SU-DHL-6 (cell line): ENCODE measurements at regions not wholly inside any gene's neighbourhood (a gene's known extent, or its start where the extent isn't known, plus 50 kb on each side); places are given as distances from the start of the nearest gene placed in this dataset.

Experiments
- H2AFZ ChIP-seq: fragments of 200-600 bp; sonication (generic); 2 replicates; pipeline ENCODE4 v1.6.1; 2014; ENCODE audit warnings: low read depth, mild to moderate bottlenecking, moderate library complexity, mixed read lengths, antibody characterized with exemption, low read length; ENCODE audit not compliant: severe bottlenecking
- H3F3A ChIP-seq: fragments of 200-600 bp; shearing (Covaris generic); 2 replicates; pipeline ENCODE4 v1.6.0; 2016; ENCODE audit warnings: antibody characterized with exemption, mild to moderate bottlenecking; ENCODE audit not compliant: insufficient read depth
- H3K27ac ChIP-seq: fragments of 200-600 bp; sonication (generic); 2 replicates; pipeline ENCODE4 v1.5.1; 2016; ENCODE audit warnings: low read depth, mild to moderate bottlenecking, low read length, moderate library complexity, mixed read lengths
- H3K27me3 ChIP-seq: fragments of 200-600 bp; sonication (generic), shearing (Covaris generic); 2 replicates; pipeline ENCODE4 v1.6.0; 2014; ENCODE audit warnings: mild to moderate bottlenecking, low read length
- H3K36me3 ChIP-seq: fragments of 200-600 bp; sonication (generic); 2 replicates; pipeline ENCODE4 v1.6.1; 2014; ENCODE audit warnings: mild to moderate bottlenecking, low read length, mixed read lengths
- H3K4me2 ChIP-seq: fragments of 300-600, 200-600 bp; shearing (Covaris generic), sonication (generic); 2 replicates; pipeline ENCODE4 v1.6.0; 2014; ENCODE audit warnings: low read length, low read depth, mild to moderate bottlenecking; ENCODE audit not compliant: poor library complexity, severe bottlenecking
- H3K4me3 ChIP-seq: fragments of 200-600 bp; sonication (generic); 2 replicates; pipeline ENCODE4 v1.5.1; 2014; ENCODE audit warnings: antibody characterized with exemption, low read length, mild to moderate bottlenecking, mixed read lengths; ENCODE audit not compliant: insufficient read depth, poor library complexity, severe bottlenecking
- H3K79me2 ChIP-seq: fragments of 200-600 bp; sonication (generic); 2 replicates; pipeline ENCODE4 v1.6.1; 2014; ENCODE audit warnings: mild to moderate bottlenecking, low read length, moderate library complexity; ENCODE audit not compliant: insufficient read depth
- H3K9ac ChIP-seq: fragments of 200-600 bp; sonication (generic); 2 replicates; pipeline ENCODE4 v1.7.0; 2014; ENCODE audit warnings: mild to moderate bottlenecking, low read length
- H3K9me2 ChIP-seq: fragments of 200-600 bp; sonication (generic); replicated peaks from 2 replicates; pipeline ENCODE4 v1.6.1; 2014; ENCODE audit warnings: low read length; ENCODE audit not compliant: insufficient read depth
- H3K9me3 ChIP-seq: fragments of 200-600 bp; sonication (generic); 2 replicates; pipeline ENCODE4 v1.6.1; 2014; ENCODE audit warnings: low read length, mixed read lengths; ENCODE audit not compliant: insufficient read depth
- H4K20me1 ChIP-seq: fragments of 200-600 bp; sonication (generic); 2 replicates; pipeline ENCODE4 v1.6.1; 2014; ENCODE audit warnings: low read depth, mild to moderate bottlenecking, antibody characterized with exemption, low read length, moderate library complexity, mixed read lengths
- EZH2phosphoT487 ChIP-seq: fragments of 200-600 bp; sonication (generic), shearing (Covaris generic); conservative IDR thresholded peaks from 2 replicates; pipeline ENCODE4 v1.6.1; 2018; ENCODE audit warnings: mild to moderate bottlenecking, antibody characterized with exemption, low read length, moderate library complexity, mixed read lengths
- TF ChIP-seq, protein P1 (sequence below): fragments of 200-600 bp; sonication (generic); IDR thresholded peaks from one replicate; pipeline ENCODE4 v1.5.1; 2017; ENCODE audit warnings: antibody characterized with exemption, mild to moderate bottlenecking, low read length, moderate library complexity; ENCODE audit not compliant: insufficient read depth, poor library complexity, severe bottlenecking

DNA sequence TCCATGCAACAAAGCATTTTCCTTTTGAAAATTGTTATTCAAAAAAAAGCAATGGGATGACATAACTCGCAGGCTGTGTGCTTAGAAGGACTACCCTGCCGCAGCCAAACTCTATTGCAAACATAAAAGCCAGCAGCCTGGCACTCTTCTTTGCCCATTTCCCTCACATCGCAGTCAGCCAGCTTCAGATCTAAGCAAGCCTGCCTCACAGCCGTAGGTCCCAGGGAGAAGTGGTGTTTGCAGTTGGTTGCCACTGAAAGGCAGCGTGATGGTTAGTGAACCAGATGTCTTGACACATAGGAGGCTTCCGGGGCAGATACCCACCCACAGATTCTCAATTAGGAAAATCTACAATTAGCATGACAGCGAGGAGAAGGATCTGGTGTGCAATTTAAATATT, 655.2 kb downstream of the RNF144A start:
- Histone ChIP-seq H2AFZ (no peak overlapping the region), H3K9me2 (no peaks in the 10 kb centered on the region), H3K9ac (no peak overlapping the region), H3K36me3 (no peaks in the 10 kb centered on the region), H3K27ac (no peak overlapping the region), H3F3A (no peaks in the 10 kb centered on the region), H3K4me3 (no peak overlapping the region), H3K27me3 (no peaks in the 10 kb centered on the region), H4K20me1 (no peaks in the 10 kb centered on the region), H3K79me2 (no peaks in the 10 kb centered on the region), H3K9me3 (0 out of 2 replicates have a peak, but pooled peaks cover 2% of the 10 kb centered on the region), H3K4me2 (no peak overlapping the region)
- TF ChIP-seq, protein P1, sequence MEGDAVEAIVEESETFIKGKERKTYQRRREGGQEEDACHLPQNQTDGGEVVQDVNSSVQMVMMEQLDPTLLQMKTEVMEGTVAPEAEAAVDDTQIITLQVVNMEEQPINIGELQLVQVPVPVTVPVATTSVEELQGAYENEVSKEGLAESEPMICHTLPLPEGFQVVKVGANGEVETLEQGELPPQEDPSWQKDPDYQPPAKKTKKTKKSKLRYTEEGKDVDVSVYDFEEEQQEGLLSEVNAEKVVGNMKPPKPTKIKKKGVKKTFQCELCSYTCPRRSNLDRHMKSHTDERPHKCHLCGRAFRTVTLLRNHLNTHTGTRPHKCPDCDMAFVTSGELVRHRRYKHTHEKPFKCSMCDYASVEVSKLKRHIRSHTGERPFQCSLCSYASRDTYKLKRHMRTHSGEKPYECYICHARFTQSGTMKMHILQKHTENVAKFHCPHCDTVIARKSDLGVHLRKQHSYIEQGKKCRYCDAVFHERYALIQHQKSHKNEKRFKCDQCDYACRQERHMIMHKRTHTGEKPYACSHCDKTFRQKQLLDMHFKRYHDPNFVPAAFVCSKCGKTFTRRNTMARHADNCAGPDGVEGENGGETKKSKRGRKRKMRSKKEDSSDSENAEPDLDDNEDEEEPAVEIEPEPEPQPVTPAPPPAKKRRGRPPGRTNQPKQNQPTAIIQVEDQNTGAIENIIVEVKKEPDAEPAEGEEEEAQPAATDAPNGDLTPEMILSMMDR: no peak
- TF ChIP-seq EZH2phosphoT487: no peak

DNA sequence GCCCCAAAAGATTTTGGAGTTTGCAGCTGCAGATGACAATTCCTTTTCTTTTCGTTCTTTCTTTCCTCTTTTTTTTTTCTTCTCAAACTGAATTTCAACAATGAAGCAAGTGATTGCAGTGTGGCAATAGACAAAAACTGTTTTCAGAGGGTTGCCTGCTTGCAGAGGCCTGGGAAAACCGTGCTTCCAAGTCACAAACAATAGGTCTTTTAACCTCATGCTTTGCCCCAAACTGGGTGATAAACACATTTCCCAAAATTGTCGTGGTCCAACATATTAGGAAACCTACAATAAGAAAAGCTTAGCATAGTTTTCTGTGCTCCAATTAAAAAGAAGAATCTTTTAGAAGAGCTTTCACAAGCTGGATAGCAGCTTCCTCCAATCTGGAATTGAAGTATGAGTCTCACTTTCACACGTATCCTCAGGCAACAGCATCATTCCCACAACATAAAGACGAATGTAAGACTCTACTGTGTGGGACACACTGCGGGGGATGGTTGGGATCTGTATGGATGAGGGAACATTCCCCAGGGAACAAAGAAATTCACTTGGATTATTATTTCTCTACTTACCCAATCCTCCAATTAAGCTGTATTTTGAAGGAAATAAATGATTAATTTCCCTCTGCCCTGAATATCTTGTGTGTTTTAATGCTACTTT, 656.1 kb downstream of the RNF144A start:
- no peaks in the 10 kb centered on the region for H3K36me3 ChIP-seq
- TF ChIP-seq, protein P1: no peak
- no peak for TF ChIP-seq EZH2phosphoT487
- no peak overlapping the region for H3K27ac ChIP-seq
- no peak overlapping the region for H3K4me2 ChIP-seq
- H4K20me1 ChIP-seq: no peaks in the 10 kb centered on the region
- no peak overlapping the region for H3K9ac ChIP-seq
- H3K27me3 ChIP-seq: no peaks in the 10 kb centered on the region
- H3K9me3 ChIP-seq: 0 out of 2 replicates have a peak, but pooled peaks cover 10% of the 10 kb centered on the region
- H3F3A ChIP-seq: no peaks in the 10 kb centered on the region
- no peak overlapping the region for H3K4me3 ChIP-seq
- no peaks in the 10 kb centered on the region for H3K79me2 ChIP-seq
- H2AFZ ChIP-seq: no peak overlapping the region
- no peaks in the 10 kb centered on the region for H3K9me2 ChIP-seq

DNA sequence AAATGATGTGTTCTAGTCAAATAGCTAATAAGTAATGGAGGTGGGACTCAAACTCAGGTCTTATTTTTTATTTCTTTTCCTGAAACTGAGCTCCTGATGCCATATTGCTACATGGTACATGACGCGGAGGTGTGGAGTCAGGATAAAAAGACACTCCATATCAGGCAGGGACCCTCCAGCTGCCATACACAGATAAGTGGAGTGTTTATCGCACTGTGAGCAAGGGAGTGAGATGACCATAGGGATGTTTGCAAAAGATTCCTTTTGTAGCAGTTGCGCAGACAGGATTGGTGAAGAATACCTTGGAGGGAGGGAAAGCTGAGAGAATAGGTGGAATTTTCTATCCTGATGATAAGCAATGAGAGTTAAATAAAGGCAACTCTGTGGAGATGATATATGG, 657.2 kb downstream of the RNF144A start:
- Histone ChIP-seq H3K79me2 (no peaks in the 10 kb centered on the region), H4K20me1 (no peaks in the 10 kb centered on the region), H2AFZ (no peak overlapping the region), H3K9me3 (0 out of 2 replicates have a peak, but pooled peaks cover 10% of the 10 kb centered on the region), H3K27me3 (no peaks in the 10 kb centered on the region), H3K9ac (no peak overlapping the region), H3K27ac (no peak overlapping the region), H3K9me2 (no peaks in the 10 kb centered on the region), H3K36me3 (no peaks in the 10 kb centered on the region), H3F3A (no peaks in the 10 kb centered on the region), H3K4me3 (no peak overlapping the region), H3K4me2 (no peak overlapping the region)
- TF ChIP-seq, protein P1: no peak
- no peak for TF ChIP-seq EZH2phosphoT487
